Vagina (tissue), 2 donors: ENCODE measurements at regions not wholly inside any gene's neighbourhood (a gene's known extent, or its start where the extent isn't known, plus 50 kb on each side); places are given as distances from the start of the nearest gene placed in this dataset.
A peak's percentile ranks its signal among the peaks of the same experiment; 100 is the strongest.

Source experiments
- DNase-seq, 2 donors: peaks; one replicate each; pipeline ENCODE4 v3.0.0-alpha.2; 2017; ENCODE audit errors: extremely low spot score in 2 of 2
- H3K27ac ChIP-seq: fragments of 200-600 bp; sonication (generic); one replicate; pipeline ENCODE4 v1.5.1; 2019
- H3K27me3 ChIP-seq: fragments of 200-600 bp; sonication (generic); one replicate; pipeline ENCODE4 v1.5.1; 2019
- H3K36me3 ChIP-seq, 2 donors: fragments of 200-600 bp; sonication (generic); one replicate each; pipeline ENCODE4 v1.5.1; 2017 to 2019
- H3K4me1 ChIP-seq: fragments of 200-600 bp; sonication (generic); one replicate; pipeline ENCODE4 v1.5.1; 2019
- H3K4me3 ChIP-seq, 2 donors: fragments of 200-600 bp; sonication (generic); 1 replicate in 1 of 2; 2 replicates in 1 of 2; pipeline ENCODE4 v1.5.1; 2016 to 2019
- H3K9me3 ChIP-seq: fragments of 200-600 bp; sonication (generic); one replicate; pipeline ENCODE4 v1.5.1; 2019
- POLR2A ChIP-seq, 2 donors: fragments of 450-650 bp; IDR thresholded peaks; one replicate each; pipeline ENCODE4 v1.6.1; 2017; ENCODE audit warnings: antibody characterized with exemption in 2 of 2, mild to moderate bottlenecking in 2 of 2, moderate library complexity in 2 of 2
- POLR2AphosphoS5 ChIP-seq, 2 donors: sonication (generic); formaldehyde crosslinking; IDR thresholded peaks; one replicate each; pipeline ENCODE4 v1.9.0; 2017; ENCODE audit warnings: antibody characterized with exemption in 2 of 2, mild to moderate bottlenecking in 2 of 2, low read depth in 1 of 2; ENCODE audit not compliant: insufficient read depth in 1 of 2
- intact Hi-C: fragments of 100-400 bp; cut with DNase I; formaldehyde crosslinking; loops from one replicate; pipeline ENCODE4 v1.15.1; 2023
- TF ChIP-seq, protein P1 (sequence below), 3 experiments: fragments of 450-650 bp in 2 of 3; fragments of 200-600 bp in 1 of 3; sonication (generic) in 1 of 3; IDR thresholded peaks; one replicate each; pipeline ENCODE4 v1.5.1; 2017 to 2019; ENCODE audit warnings: antibody characterized with exemption in 3 of 3, mild to moderate bottlenecking in 2 of 3, moderate library complexity in 2 of 3

- intact Hi-C loops = loop anchor here (5.0 kb wide), 1 partner anchor 129 kb away; no protein-coding TSS in a partner anchor
- TF ChIP-seq, protein P1, sequence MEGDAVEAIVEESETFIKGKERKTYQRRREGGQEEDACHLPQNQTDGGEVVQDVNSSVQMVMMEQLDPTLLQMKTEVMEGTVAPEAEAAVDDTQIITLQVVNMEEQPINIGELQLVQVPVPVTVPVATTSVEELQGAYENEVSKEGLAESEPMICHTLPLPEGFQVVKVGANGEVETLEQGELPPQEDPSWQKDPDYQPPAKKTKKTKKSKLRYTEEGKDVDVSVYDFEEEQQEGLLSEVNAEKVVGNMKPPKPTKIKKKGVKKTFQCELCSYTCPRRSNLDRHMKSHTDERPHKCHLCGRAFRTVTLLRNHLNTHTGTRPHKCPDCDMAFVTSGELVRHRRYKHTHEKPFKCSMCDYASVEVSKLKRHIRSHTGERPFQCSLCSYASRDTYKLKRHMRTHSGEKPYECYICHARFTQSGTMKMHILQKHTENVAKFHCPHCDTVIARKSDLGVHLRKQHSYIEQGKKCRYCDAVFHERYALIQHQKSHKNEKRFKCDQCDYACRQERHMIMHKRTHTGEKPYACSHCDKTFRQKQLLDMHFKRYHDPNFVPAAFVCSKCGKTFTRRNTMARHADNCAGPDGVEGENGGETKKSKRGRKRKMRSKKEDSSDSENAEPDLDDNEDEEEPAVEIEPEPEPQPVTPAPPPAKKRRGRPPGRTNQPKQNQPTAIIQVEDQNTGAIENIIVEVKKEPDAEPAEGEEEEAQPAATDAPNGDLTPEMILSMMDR (IDR thresholded peaks at IDR 0.05) = no peak
- TF ChIP-seq POLR2AphosphoS5 (IDR thresholded peaks at IDR 0.05; ENCODE audit: insufficient read depth in 1 of 2, low read depth in 1 of 2) (no peak), POLR2A (IDR thresholded peaks at IDR 0.05) (no peak)
Observed at GRCh38 chr9:91063471-91063870, 261.9 kb downstream of the SYK start.

DNA sequence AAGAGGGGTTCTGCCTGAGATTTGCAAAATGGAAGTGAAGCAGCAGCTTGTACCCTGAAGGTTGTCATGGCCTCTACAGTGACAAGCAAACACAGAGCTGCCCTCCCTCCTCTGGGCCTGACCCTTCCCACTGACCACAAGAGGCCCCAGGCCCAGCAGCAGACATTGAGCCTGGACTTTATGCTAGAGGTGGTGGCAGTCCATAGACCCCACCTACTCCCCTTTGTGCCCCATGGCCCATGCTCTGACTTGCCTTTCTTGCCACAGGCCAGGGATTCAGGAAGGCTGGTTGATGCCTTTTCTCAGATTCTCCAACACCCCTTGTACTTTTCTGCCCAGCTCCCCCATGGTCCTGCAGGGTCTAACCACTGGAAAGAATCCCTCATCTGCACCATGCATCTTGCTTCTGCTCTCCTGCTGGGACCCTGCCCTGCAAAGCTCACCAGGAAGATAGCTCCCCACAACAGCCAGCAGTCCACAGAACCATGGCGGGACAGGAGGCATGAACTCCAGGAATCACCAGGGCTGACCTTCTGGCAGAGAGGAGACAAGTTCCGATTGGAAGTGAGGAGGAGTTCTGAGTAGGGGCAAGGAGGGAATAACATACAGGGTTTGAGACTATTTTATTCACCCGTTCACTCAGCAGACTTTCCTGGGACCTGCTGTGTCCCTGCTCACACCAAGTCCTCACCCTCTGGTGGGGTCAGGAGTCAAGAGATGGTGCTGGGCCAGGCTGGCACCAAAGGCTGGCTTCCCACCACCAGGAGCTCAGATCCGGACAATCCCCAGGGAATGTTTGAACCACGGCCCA lies 263.8 kb downstream of the SYK start:
- H3K36me3 ChIP-seq = no peaks in the 10 kb centered on the region
- DNase-seq = peak; percentile 82
- intact Hi-C loops = no loop called here
- TF ChIP-seq, protein P1 (IDR thresholded peaks at IDR 0.05) = no peak
- TF ChIP-seq POLR2AphosphoS5 (IDR thresholded peaks at IDR 0.05; ENCODE audit: insufficient read depth in 1 of 2, low read depth in 1 of 2) (no peak), POLR2A (IDR thresholded peaks at IDR 0.05) (no peak)
- no peak overlapping the region for H3K4me3 ChIP-seq
- peaks cover 16% of the 10 kb centered on the region for H3K4me1 ChIP-seq
- no peaks in the 10 kb centered on the region for H3K9me3 ChIP-seq
- no peak overlapping the region for H3K27ac ChIP-seq
- no peaks in the 10 kb centered on the region for H3K27me3 ChIP-seq

More at GRCh38 chr9:91063471-91063870, 261.9 kb downstream of the SYK start:
- Histone ChIP-seq H3K9me3 (no peaks in the 10 kb centered on the region), H3K4me3 (no peak overlapping the region), H3K27me3 (no peaks in the 10 kb centered on the region), H3K4me1 (peaks cover 32% of the 10 kb centered on the region), H3K36me3 (no peaks in the 10 kb centered on the region), H3K27ac (no peak overlapping the region)
- DNase-seq = peak in 1 of 2 donors; percentile 55

GRCh38 chr9:91066042-91066415 lies 264.4 kb downstream of the SYK start:
- no peak overlapping the region for H3K27ac ChIP-seq
- H3K9me3 ChIP-seq = no peaks in the 10 kb centered on the region
- no peak for TF ChIP-seq POLR2AphosphoS5 (IDR thresholded peaks at IDR 0.05; ENCODE audit: insufficient read depth in 1 of 2, low read depth in 1 of 2)
- TF ChIP-seq, protein P1 (IDR thresholded peaks at IDR 0.05) = no peak
- no peak for TF ChIP-seq POLR2A (IDR thresholded peaks at IDR 0.05)
- H3K4me1 ChIP-seq = peaks cover 14% of the 10 kb centered on the region
- H3K4me3 ChIP-seq = no peak overlapping the region
- intact Hi-C loops = no loop called here
- H3K27me3 ChIP-seq = no peaks in the 10 kb centered on the region
- H3K36me3 ChIP-seq = no peaks in the 10 kb centered on the region
- peak in 1 of 2 donors; percentile 70 for DNase-seq

DNA sequence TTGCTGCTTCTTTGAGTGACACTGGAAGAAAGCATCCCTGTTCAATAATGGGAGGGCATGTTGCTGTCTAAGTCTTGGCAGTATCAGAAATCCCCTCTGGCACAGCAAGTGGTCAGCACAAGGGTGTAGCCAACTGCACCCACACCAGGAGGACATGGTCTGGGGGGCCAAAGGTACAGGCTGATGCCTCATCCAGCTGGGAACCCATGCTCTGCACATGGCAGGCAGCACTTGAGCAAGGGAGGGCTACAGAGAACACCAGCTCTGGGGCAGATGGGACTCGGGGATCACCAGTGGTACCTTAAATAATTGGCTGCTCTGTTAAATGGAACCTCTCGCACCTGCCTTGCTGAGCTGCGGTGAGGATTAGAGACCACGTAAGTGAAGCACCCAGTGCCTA lies 265.2 kb downstream of the SYK start:
- H3K27ac ChIP-seq = no peak overlapping the region
- no peak overlapping the region for H3K4me3 ChIP-seq
- no peaks in the 10 kb centered on the region for H3K27me3 ChIP-seq
- H3K36me3 ChIP-seq = no peaks in the 10 kb centered on the region
- no peak for DNase-seq
- peaks cover 14% of the 10 kb centered on the region for H3K4me1 ChIP-seq
- H3K9me3 ChIP-seq = no peaks in the 10 kb centered on the region
- TF ChIP-seq POLR2A (IDR thresholded peaks at IDR 0.05) (no peak), POLR2AphosphoS5 (IDR thresholded peaks at IDR 0.05; ENCODE audit: insufficient read depth in 1 of 2, low read depth in 1 of 2) (no peak)
- TF ChIP-seq, protein P1 (IDR thresholded peaks at IDR 0.05) = no peak
- intact Hi-C loops = no loop called here

GRCh38 chr9:91067306-91067860 lies 265.8 kb downstream of the SYK start:
- Histone ChIP-seq H3K4me1 (peaks cover 13% of the 10 kb centered on the region), H3K36me3 (no peaks in the 10 kb centered on the region), H3K4me3 (no peak overlapping the region), H3K9me3 (no peaks in the 10 kb centered on the region), H3K27ac (no peak overlapping the region), H3K27me3 (no peaks in the 10 kb centered on the region)
- peak in 1 of 2 donors; percentile 72 for DNase-seq
- TF ChIP-seq POLR2AphosphoS5 (IDR thresholded peaks at IDR 0.05; ENCODE audit: insufficient read depth in 1 of 2, low read depth in 1 of 2) (no peak), POLR2A (IDR thresholded peaks at IDR 0.05) (no peak)
- TF ChIP-seq, protein P1 (IDR thresholded peaks at IDR 0.05) = no peak
- intact Hi-C loops = no loop called here
